ENCODE measurements at regions not wholly inside any gene's neighbourhood (a gene's known extent, or its start where the extent isn't known, plus 50 kb on each side); places are given as distances from the start of the nearest gene placed in this dataset.

- Histone ChIP-seq H3K4me3 (ENCODE audit: extremely low read depth in 1 of 4, insufficient read depth in 2 of 4, low read depth in 3 of 4, low read length in 4 of 4) (no peak overlapping the region), H3K23ac (ENCODE audit: insufficient read length) (no peak overlapping the region), H2BK5ac (ENCODE audit: low read depth, low read length) (no peak overlapping the region), H3K79me2 (ENCODE audit: control insufficient read depth in 1 of 2, insufficient read depth in 2 of 2, low read length in 2 of 2) (no peaks in the 10 kb centered on the region), H3K4me1 (replicated peaks in 1 of 4; ENCODE audit: control insufficient read depth in 3 of 4, insufficient read depth in 4 of 4, low read length in 3 of 4) (no peaks in the 10 kb centered on the region), H4K91ac (replicated peaks; ENCODE audit: insufficient read length, low read length) (no peak overlapping the region), H3K36me3 (ENCODE audit: control insufficient read depth in 2 of 4, insufficient read depth in 4 of 4, low read length in 3 of 4) (no peaks in the 10 kb centered on the region), H3K4ac (replicated peaks; ENCODE audit: insufficient read length, low read depth, low read length) (no peak overlapping the region), H2AK5ac (ENCODE audit: low read depth, low read length) (no peak overlapping the region), H3K9me3 (ENCODE audit: insufficient read depth in 2 of 2, low read depth in 1 of 2, low read length in 1 of 2) (no peaks in the 10 kb centered on the region), H2AFZ (ENCODE audit: low read length) (no peak overlapping the region), H3K27me3 (replicated peaks in 1 of 4; ENCODE audit: control insufficient read depth in 3 of 4, extremely low read depth in 1 of 4, insufficient read depth in 3 of 4, low read length in 3 of 4) (no peaks in the 10 kb centered on the region), H4K20me1 (replicated peaks in 1 of 2; ENCODE audit: control insufficient read depth in 1 of 2, insufficient read depth in 2 of 2, low read length in 2 of 2) (no peaks in the 10 kb centered on the region), H3K14ac (ENCODE audit: insufficient read length) (no peak overlapping the region), H4K8ac (ENCODE audit: extremely low read depth, insufficient read depth, low read length) (no peak overlapping the region), H3K18ac (ENCODE audit: extremely low read depth, low read length) (no peak overlapping the region), H3K56ac (replicated peaks; ENCODE audit: insufficient read length, low read depth, low read length) (no peak overlapping the region), H3K23me2 (ENCODE audit: low read depth, low read length) (no peaks in the 10 kb centered on the region), H2BK20ac (ENCODE audit: low read length) (no peak overlapping the region), H3K79me1 (ENCODE audit: low read depth, low read length) (no peaks in the 10 kb centered on the region), H3K9ac (replicated peaks in 1 of 4; ENCODE audit: extremely low read depth in 1 of 4, low read depth in 3 of 4, low read length in 3 of 4) (no peak overlapping the region), H2BK12ac (ENCODE audit: low read depth, low read length) (no peak overlapping the region), H3K4me2 (ENCODE audit: insufficient read depth in 1 of 2, low read depth in 2 of 2, low read length in 2 of 2) (no peak overlapping the region), H2BK15ac (ENCODE audit: low read length) (no peak overlapping the region), H4K5ac (ENCODE audit: insufficient read length, low read depth, low read length) (no peak overlapping the region), H3K27ac (ENCODE audit: low read depth, low read length) (no peak overlapping the region), H2BK120ac (replicated peaks; ENCODE audit: low read depth, low read length) (no peak overlapping the region)
- ChIA-PET CTCF (ENCODE audit: partially characterized antibody) (interaction anchor here (1.2 kb wide), 1 partner anchor 88 kb away, joined by 3 read pairs; no protein-coding TSS in a partner anchor), POLR2A (ENCODE audit: partially characterized antibody) (no interaction called here)
- 86% methylated on average over 1 of the region's 1 CpG; no CpG with 5 or more reads in 1 of the 2 experiments for WGBS, 2 experiments (ENCODE audit: extremely low coverage in 1 of 2, insufficient coverage in 1 of 2, insufficient read length in 1 of 2, insufficient replicate concordance in 2 of 2, low coverage in 1 of 2, low lambda C conversion rate in 2 of 2, missing lambda C conversion rate in 1 of 2)
- TF ChIP-seq RNF2 (IDR thresholded peaks at IDR 0.05; ENCODE audit: borderline replicate concordance, low read depth, low read length, missing control alignments, poor library complexity, severe bottlenecking): no peak
- TF ChIP-seq JUND (IDR thresholded peaks at IDR 0.05; ENCODE audit: low read length): no peak
- TF ChIP-seq SAP30 (IDR thresholded peaks at IDR 0.05; ENCODE audit: insufficient read depth, insufficient replicate concordance, low read length): no peak
- TF ChIP-seq NANOG (IDR thresholded peaks at IDR 0.05; ENCODE audit: insufficient read depth, low read depth, low read length, poor library complexity, severe bottlenecking): no peak
- no peak for TF ChIP-seq BACH1 (IDR thresholded peaks at IDR 0.05; ENCODE audit: low read length)
- TF ChIP-seq SP1 (IDR thresholded peaks at IDR 0.05; ENCODE audit: low read depth, low read length): no peak
- TF ChIP-seq GABPA (IDR thresholded peaks at IDR 0.05; ENCODE audit: borderline replicate concordance, insufficient read depth, low read length): no peak
- no peak for TF ChIP-seq KDM1A (IDR thresholded peaks at IDR 0.05; ENCODE audit: borderline replicate concordance, low read length)
- no peak for TF ChIP-seq YY1 (IDR thresholded peaks at IDR 0.05; ENCODE audit: low read depth, low read length)
- TF ChIP-seq TAF1 (IDR thresholded peaks at IDR 0.05; ENCODE audit: low read depth, low read length): no peak
- no peak for DNase-seq (ENCODE audit: low read depth in 1 of 2, low spot score in 2 of 2)
- no peak for FAIRE-seq
These were observed 437.7 kb upstream of the HS3ST1 start for GRCh38 chr4:11866391-11866790.
